GM19239 (cell line): ENCODE measurements at regions not wholly inside any gene's neighbourhood (a gene's known extent, or its start where the extent isn't known, plus 50 kb on each side); places are given as distances from the start of the nearest gene placed in this dataset.
"Not testable (repeated sequence)": the region's sequence is repeated elsewhere in the genome, so short reads cannot be mapped to it uniquely, and the experiment has no call there.

Experiments
- DNase-seq: peaks from one replicate; pipeline ENCODE4 v3.0.0; 2011; ENCODE audit warnings: low spot score; ENCODE audit not compliant: insufficient read length
- FAIRE-seq: peaks from 2 replicates; lab custom pipeline; 2011; peaks lifted over from hg19 to GRCh38; lab: Jason Lieb, UNC

GRCh38 chrX:106481341-106481740, 130.4 kb upstream of the RADX start:
- DNase-seq = no peak
- peak; percentile 91 for FAIRE-seq

GRCh38 chrX:106484233-106484632, 127.5 kb upstream of the RADX start:
- DNase-seq = peak; percentile 4
- FAIRE-seq = peak; percentile 91

- DNase-seq, FAIRE-seq: not testable (repeated sequence)
Measured at GRCh38 chrX:106493210-106493816, 118.5 kb upstream of the RADX start.

GRCh38 chrX:106499473-106499872, 112.3 kb upstream of the RADX start:
- DNase-seq (no peak), FAIRE-seq (no peak)

GRCh38 chrX:106510713-106511403, 100.9 kb upstream of the RADX start:
- FAIRE-seq = no peak
- no peak for DNase-seq
